WI38 (cell line): ENCODE measurements at regions not wholly inside any gene's neighbourhood (a gene's known extent, or its start where the extent isn't known, plus 50 kb on each side); places are given as distances from the start of the nearest gene placed in this dataset.

ENCODE experiments used
- H3K4me3 ChIP-seq: 2 replicates; pipeline ENCODE4 v1.5.1; 2011; ENCODE audit warnings: low read depth, mild to moderate bottlenecking, control low read depth, low read length
- CTCF ChIP-seq: IDR thresholded peaks from 2 replicates; pipeline ENCODE4 v1.5.1; 2012; ENCODE audit warnings: low read depth, mild to moderate bottlenecking, control low read depth, low read length

DNA sequence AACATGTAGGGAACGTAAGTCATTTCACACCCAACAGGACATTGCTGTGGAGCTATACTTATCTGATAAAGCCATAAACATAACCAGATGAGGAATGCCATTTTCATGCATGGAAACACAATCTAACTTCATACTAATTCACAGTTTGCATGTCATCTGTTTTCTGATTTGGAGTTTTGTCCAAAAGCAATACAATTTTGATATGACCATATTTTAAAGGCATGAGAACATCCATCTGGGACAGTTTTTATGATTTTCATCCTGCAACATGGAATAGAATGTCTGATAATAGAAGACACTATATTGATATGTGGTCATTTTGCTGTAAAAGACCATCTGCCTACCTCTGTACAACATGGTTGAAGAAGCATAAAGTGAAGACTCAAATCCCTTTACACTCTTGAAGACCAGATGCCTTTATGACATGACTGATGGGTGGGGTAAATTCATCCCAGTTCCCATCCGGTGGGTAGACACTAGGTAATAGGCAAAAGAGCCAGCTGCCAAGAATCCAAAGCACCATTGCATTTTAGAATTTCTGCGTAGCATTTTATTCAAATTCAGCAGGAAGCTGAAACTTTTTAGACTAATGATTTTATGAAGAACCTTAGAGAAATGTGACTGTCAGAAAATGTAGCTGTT lies 309.8 kb downstream of the LMO7 start:
- no peak overlapping the region for H3K4me3 ChIP-seq

GRCh38 chr13:75938811-75939560 lies 302.9 kb downstream of the LMO7 start:
- TF ChIP-seq CTCF, result no peak
- no peak overlapping the region for H3K4me3 ChIP-seq

More for the DNA sequence above, 309.8 kb downstream of the LMO7 start:
- no peak for TF ChIP-seq CTCF

DNA sequence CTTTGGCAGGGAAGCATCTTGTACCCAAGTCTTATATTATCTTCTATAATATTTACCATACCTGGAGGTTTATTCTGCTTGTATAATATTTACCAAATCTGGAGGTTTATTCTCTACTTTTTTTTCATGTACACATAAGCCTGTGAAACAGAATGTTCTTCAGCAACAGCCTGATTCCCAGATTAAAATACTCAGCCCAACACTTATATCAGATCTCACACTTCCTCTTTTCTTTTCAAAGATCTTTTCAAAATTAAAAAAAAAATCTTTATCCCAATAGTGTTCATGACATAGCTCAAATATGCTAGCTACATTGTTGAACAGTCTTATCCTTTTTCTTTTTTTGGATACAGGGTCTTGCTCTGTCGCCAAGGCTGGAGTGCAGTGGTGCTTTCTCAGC lies 300.7 kb downstream of the LMO7 start:
- no peak overlapping the region for H3K4me3 ChIP-seq
- TF ChIP-seq CTCF, result no peak

GRCh38 chr13:75935805-75936204 lies 299.7 kb downstream of the LMO7 start:
- no peak overlapping the region for H3K4me3 ChIP-seq
- no peak for TF ChIP-seq CTCF

DNA sequence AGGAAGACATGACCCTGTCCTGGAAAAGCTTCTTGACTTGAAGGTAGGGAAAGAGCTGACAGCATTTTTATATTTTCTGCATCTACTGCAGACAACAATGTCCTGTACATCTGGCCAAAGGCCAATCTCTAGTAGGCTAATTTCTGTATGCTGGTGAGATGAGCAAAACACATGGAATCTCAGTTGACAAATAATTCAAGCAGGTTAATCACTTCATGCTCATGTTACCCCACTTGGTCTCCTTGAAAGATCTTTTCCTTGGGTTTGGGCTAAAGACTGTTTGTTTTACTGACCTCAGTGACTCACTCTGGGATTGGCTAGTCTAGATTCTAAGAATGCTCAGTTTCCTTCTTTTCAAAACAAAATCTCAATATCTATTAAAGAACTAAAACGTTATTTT lies 298.8 kb downstream of the LMO7 start:
- H3K4me3 ChIP-seq, result no peak overlapping the region
- no peak for TF ChIP-seq CTCF

- TF ChIP-seq CTCF, result no peak
Observed at GRCh38 chr13:75932636-75933035, 296.5 kb downstream of the LMO7 start.

DNA sequence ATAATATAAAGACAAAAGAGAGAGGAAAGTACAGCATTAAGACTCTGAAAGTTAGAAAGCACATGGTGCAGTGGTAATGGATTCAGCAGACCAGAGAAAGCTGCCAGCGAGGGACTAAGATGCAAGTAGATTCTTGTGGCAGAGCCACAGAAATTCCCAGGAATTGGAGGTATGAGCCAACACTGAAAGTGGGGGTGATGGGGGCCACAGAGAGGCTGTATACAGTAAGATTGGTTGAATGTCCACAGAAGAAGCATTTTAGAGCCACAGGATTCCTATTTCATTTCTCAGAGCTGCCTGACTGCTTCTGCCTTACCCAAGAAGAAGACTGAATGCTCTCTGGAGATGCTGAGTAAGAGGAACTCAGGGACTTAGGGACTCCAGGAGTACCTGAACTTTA lies 295.0 kb downstream of the LMO7 start:
- no peak for TF ChIP-seq CTCF

More at GRCh38 chr13:75932636-75933035, 296.5 kb downstream of the LMO7 start:
- no peak overlapping the region for H3K4me3 ChIP-seq

More for the DNA sequence above, 295.0 kb downstream of the LMO7 start:
- no peak overlapping the region for H3K4me3 ChIP-seq
